ENCODE measurements at regions not wholly inside any gene's neighbourhood (a gene's known extent, or its start where the extent isn't known, plus 50 kb on each side); places are given as distances from the start of the nearest gene placed in this dataset.

- no peak overlapping the region for H3K9ac ChIP-seq (ENCODE audit: insufficient read depth in 1 of 2, low read length in 2 of 2)
- no peak overlapping the region for H3K27ac ChIP-seq (ENCODE audit: low read depth in 1 of 2, low read length in 1 of 2)
- H3K36me3 ChIP-seq (ENCODE audit: control insufficient read depth in 4 of 4, insufficient read depth in 4 of 4, low read length in 4 of 4): no peaks in the 10 kb centered on the region
- 88 to 93% methylated on average over 3 of the region's 3 CpGs for WGBS, 2 donors
- ATAC-seq (ENCODE audit: insufficient read depth, low FRiP score): no peak
- no peaks in the 10 kb centered on the region for H3K4me1 ChIP-seq (ENCODE audit: control insufficient read depth in 5 of 5, insufficient read depth in 5 of 5, low read length in 5 of 5)
- TF ChIP-seq CTCF (IDR thresholded peaks at IDR 0.05; ENCODE audit: control extremely low read depth, extremely low read depth): no peak
- DNase-seq: no peak
- H3K27me3 ChIP-seq (ENCODE audit: control insufficient read depth in 3 of 3, insufficient read depth in 3 of 3, low read length in 2 of 3): peaks cover 0 to 8% (median 0%) of the 10 kb centered on the region in 3 donors
- H3K9me3 ChIP-seq (ENCODE audit: control insufficient read depth in 4 of 4, insufficient read depth in 3 of 4, low read length in 3 of 4): peaks cover 0 to 4% (median 0%) of the 10 kb centered on the region in 4 donors
- no peak overlapping the region for H3K4me3 ChIP-seq
These were observed 51.6 kb upstream of the NLRP1 start for GRCh38 chr17:5635949-5636348.

GRCh38 chr17:5638596-5638995 is 54.3 kb upstream of the NLRP1 start:
- Histone ChIP-seq H3K4me1 (ENCODE audit: control insufficient read depth in 5 of 5, insufficient read depth in 5 of 5, low read length in 5 of 5) (no peaks in the 10 kb centered on the region), H3K27ac (ENCODE audit: low read depth in 1 of 2, low read length in 1 of 2) (no peak overlapping the region), H3K9me3 (ENCODE audit: control insufficient read depth in 4 of 4, insufficient read depth in 3 of 4, low read length in 3 of 4) (peaks cover 0 to 4% (median 0%) of the 10 kb centered on the region in 4 donors), H3K9ac (ENCODE audit: insufficient read depth in 1 of 2, low read length in 2 of 2) (no peak overlapping the region), H3K27me3 (ENCODE audit: control insufficient read depth in 3 of 3, insufficient read depth in 3 of 3, low read length in 2 of 3) (peaks cover 0 to 2% (median 0%) of the 10 kb centered on the region in 3 donors), H3K4me3 (no peak overlapping the region), H3K36me3 (ENCODE audit: control insufficient read depth in 4 of 4, insufficient read depth in 4 of 4, low read length in 4 of 4) (no peaks in the 10 kb centered on the region)
- ATAC-seq (ENCODE audit: insufficient read depth, low FRiP score) (no peak), DNase-seq (no peak)
- no peak for TF ChIP-seq CTCF (IDR thresholded peaks at IDR 0.05; ENCODE audit: control extremely low read depth, extremely low read depth)
- WGBS, 2 donors: 53 to 72% methylated on average over 2 of the region's 2 CpGs

GRCh38 chr17:5640726-5641125 is 56.4 kb upstream of the NLRP1 start:
- peaks cover 0 to 2% (median 0%) of the 10 kb centered on the region in 3 donors for H3K27me3 ChIP-seq (ENCODE audit: control insufficient read depth in 3 of 3, insufficient read depth in 3 of 3, low read length in 2 of 3)
- DNase-seq: no peak
- H3K4me3 ChIP-seq: no peak overlapping the region
- no peak overlapping the region for H3K27ac ChIP-seq (ENCODE audit: low read depth in 1 of 2, low read length in 1 of 2)
- H3K9me3 ChIP-seq (ENCODE audit: control insufficient read depth in 4 of 4, insufficient read depth in 3 of 4, low read length in 3 of 4): peaks cover 0 to 8% (median 0%) of the 10 kb centered on the region in 4 donors
- TF ChIP-seq CTCF (IDR thresholded peaks at IDR 0.05; ENCODE audit: control extremely low read depth, extremely low read depth): no peak
- ATAC-seq (ENCODE audit: insufficient read depth, low FRiP score): no peak
- H3K9ac ChIP-seq (ENCODE audit: insufficient read depth in 1 of 2, low read length in 2 of 2): no peak overlapping the region
- WGBS, 2 donors: 82 to 89% methylated on average over 2 of the region's 2 CpGs
- no peaks in the 10 kb centered on the region for H3K36me3 ChIP-seq (ENCODE audit: control insufficient read depth in 4 of 4, insufficient read depth in 4 of 4, low read length in 4 of 4)
- H3K4me1 ChIP-seq (ENCODE audit: control insufficient read depth in 5 of 5, insufficient read depth in 5 of 5, low read length in 5 of 5): no peaks in the 10 kb centered on the region

- no peak for DNase-seq
- H3K4me1 ChIP-seq (ENCODE audit: control insufficient read depth in 5 of 5, insufficient read depth in 5 of 5, low read length in 5 of 5): no peaks in the 10 kb centered on the region
- WGBS, 2 donors: 90 to 94% methylated on average over 4 of the region's 4 CpGs
These were observed 58.4 kb upstream of the NLRP1 start for GRCh38 chr17:5642752-5643151.

More at GRCh38 chr17:5642752-5643151, 58.4 kb upstream of the NLRP1 start:
- no peak for TF ChIP-seq CTCF (IDR thresholded peaks at IDR 0.05; ENCODE audit: control extremely low read depth, extremely low read depth)
- Histone ChIP-seq H3K9me3 (ENCODE audit: control insufficient read depth in 4 of 4, insufficient read depth in 3 of 4, low read length in 3 of 4) (peaks cover 0 to 7% (median 0%) of the 10 kb centered on the region in 4 donors), H3K27me3 (ENCODE audit: control insufficient read depth in 3 of 3, insufficient read depth in 3 of 3, low read length in 2 of 3) (peaks cover 0 to 8% (median 0%) of the 10 kb centered on the region in 3 donors), H3K36me3 (ENCODE audit: control insufficient read depth in 4 of 4, insufficient read depth in 4 of 4, low read length in 4 of 4) (no peaks in the 10 kb centered on the region), H3K9ac (ENCODE audit: insufficient read depth in 1 of 2, low read length in 2 of 2) (no peak overlapping the region), H3K27ac (ENCODE audit: low read depth in 1 of 2, low read length in 1 of 2) (no peak overlapping the region), H3K4me3 (no peak overlapping the region)
- no peak for ATAC-seq (ENCODE audit: insufficient read depth, low FRiP score)

All from lung (tissue), 11 donors.